Mesenchymal stem cell (in vitro differentiated cells and primary cell): ENCODE measurements at regions not wholly inside any gene's neighbourhood (a gene's known extent, or its start where the extent isn't known, plus 50 kb on each side); places are given as distances from the start of the nearest gene placed in this dataset.

Experiments
- DNase-seq: peaks from one replicate; pipeline ENCODE4 v3.0.0-alpha.2; 2013
- H2AFZ ChIP-seq: one replicate; pipeline ENCODE4 v1.6.1; 2013; ENCODE audit warnings: low read depth, mild to moderate bottlenecking, control low read depth, inconsistent platforms, low read length, moderate library complexity
- H2AK5ac ChIP-seq: 2 replicates; pipeline ENCODE4 v1.6.1; 2013; ENCODE audit warnings: low read length, moderate library complexity, mild to moderate bottlenecking, inconsistent platforms; ENCODE audit not compliant: severe bottlenecking
- H2BK120ac ChIP-seq: one replicate; pipeline ENCODE4 v1.6.1; 2013; ENCODE audit warnings: low read depth, mild to moderate bottlenecking, inconsistent platforms, low read length, moderate library complexity
- H2BK12ac ChIP-seq, 2 experiments: one replicate each; pipeline ENCODE4 v1.6.1; 2013; ENCODE audit warnings: inconsistent platforms in 2 of 2, low read length in 2 of 2, mild to moderate bottlenecking in 2 of 2, moderate library complexity in 2 of 2, control low read depth in 1 of 2
- H2BK15ac ChIP-seq: one replicate; pipeline ENCODE4 v1.6.1; 2013; ENCODE audit warnings: mild to moderate bottlenecking, low read depth, inconsistent platforms; ENCODE audit not compliant: poor library complexity, severe bottlenecking
- H2BK5ac ChIP-seq: 2 replicates; pipeline ENCODE4 v1.6.1; 2013; ENCODE audit warnings: low read depth, mild to moderate bottlenecking, low read length, control low read depth, inconsistent platforms; ENCODE audit not compliant: poor library complexity, severe bottlenecking
- H3K14ac ChIP-seq, 2 experiments: one replicate each; pipeline ENCODE4 v1.6.1; 2013; ENCODE audit warnings: inconsistent platforms in 2 of 2, low read length in 2 of 2, control low read depth in 1 of 2, mild to moderate bottlenecking in 1 of 2, moderate library complexity in 1 of 2
- H3K18ac ChIP-seq, 2 experiments: one replicate each; pipeline ENCODE4 v1.6.1; 2013; ENCODE audit warnings: inconsistent platforms in 2 of 2, low read length in 2 of 2, control low read depth in 1 of 2, low read depth in 1 of 2, mild to moderate bottlenecking in 1 of 2
- H3K23ac ChIP-seq, 2 experiments: one replicate each; pipeline ENCODE4 v1.6.1; 2013; ENCODE audit warnings: inconsistent platforms in 2 of 2, low read length in 2 of 2, mild to moderate bottlenecking in 2 of 2, moderate library complexity in 2 of 2, control low read depth in 1 of 2
- H3K27ac ChIP-seq: 2 replicates; pipeline ENCODE4 v1.5.1; 2013; ENCODE audit warnings: mild to moderate bottlenecking, moderate library complexity, low read length, control low read depth, inconsistent platforms; ENCODE audit not compliant: poor library complexity, severe bottlenecking
- H3K27me3 ChIP-seq, 2 experiments: 2 replicates each; pipeline versions ENCODE4 v1.6.1 to v1.7.0; 2013; ENCODE audit warnings: low read length in 2 of 2, mild to moderate bottlenecking in 2 of 2, moderate library complexity in 2 of 2, control low read depth in 1 of 2, inconsistent platforms in 1 of 2; ENCODE audit not compliant: control insufficient read depth in 1 of 2, insufficient read depth in 1 of 2
- H3K36me3 ChIP-seq, 2 experiments: 2 replicates each; pipeline versions ENCODE4 v1.6.1 to v1.7.0; 2013; ENCODE audit warnings: low read length in 2 of 2, control low read depth in 1 of 2, inconsistent platforms in 1 of 2, low read depth in 1 of 2, mild to moderate bottlenecking in 1 of 2; ENCODE audit not compliant: insufficient read depth in 2 of 2, control insufficient read depth in 1 of 2
- H3K4ac ChIP-seq, 2 experiments: one replicate each; pipeline ENCODE4 v1.6.1; 2013; ENCODE audit warnings: inconsistent platforms in 2 of 2, low read length in 2 of 2, mild to moderate bottlenecking in 2 of 2, moderate library complexity in 2 of 2, control low read depth in 1 of 2, low read depth in 1 of 2
- H3K4me1 ChIP-seq: 2 replicates; pipeline ENCODE4 v1.6.1; 2013; ENCODE audit warnings: low read depth, low read length, control low read depth; ENCODE audit not compliant: control insufficient read depth, insufficient read depth
- H3K4me2 ChIP-seq: 2 replicates; pipeline ENCODE4 v1.6.1; 2013; ENCODE audit warnings: low read length, mild to moderate bottlenecking, inconsistent platforms; ENCODE audit not compliant: poor library complexity, severe bottlenecking
- H3K4me3 ChIP-seq, 2 experiments: 2 replicates each; pipeline versions ENCODE4 v1.5.1 to v1.7.0; 2013; ENCODE audit warnings: low read length in 2 of 2, mild to moderate bottlenecking in 2 of 2, control low read depth in 1 of 2, low read depth in 1 of 2; ENCODE audit not compliant: insufficient read depth in 1 of 2
- H3K79me1 ChIP-seq: replicated peaks from 2 replicates; pipeline ENCODE4 v1.6.1; 2013; ENCODE audit warnings: mild to moderate bottlenecking, control low read depth, low read length, inconsistent platforms; ENCODE audit not compliant: poor library complexity, severe bottlenecking
- H3K9ac ChIP-seq: 2 replicates; pipeline ENCODE4 v1.7.0; 2013; ENCODE audit warnings: mild to moderate bottlenecking, low read length, moderate library complexity
- H3K9me3 ChIP-seq: 2 replicates; pipeline ENCODE4 v1.7.0; 2013; ENCODE audit warnings: mild to moderate bottlenecking, low read length; ENCODE audit not compliant: control insufficient read depth
- H4K8ac ChIP-seq: one replicate; pipeline ENCODE4 v1.6.1; 2013; ENCODE audit warnings: inconsistent platforms, mild to moderate bottlenecking, low read length, moderate library complexity
- H4K91ac ChIP-seq: one replicate; pipeline ENCODE4 v1.6.1; 2013; ENCODE audit warnings: mild to moderate bottlenecking, low read length, inconsistent platforms
- WGBS: methylation state at CpG from one replicate; pipeline ENCODE4 v1.1.7; 2013; ENCODE audit warnings: mixed read lengths; 5-methylcytosine and 5-hydroxymethylcytosine counted together

DNA sequence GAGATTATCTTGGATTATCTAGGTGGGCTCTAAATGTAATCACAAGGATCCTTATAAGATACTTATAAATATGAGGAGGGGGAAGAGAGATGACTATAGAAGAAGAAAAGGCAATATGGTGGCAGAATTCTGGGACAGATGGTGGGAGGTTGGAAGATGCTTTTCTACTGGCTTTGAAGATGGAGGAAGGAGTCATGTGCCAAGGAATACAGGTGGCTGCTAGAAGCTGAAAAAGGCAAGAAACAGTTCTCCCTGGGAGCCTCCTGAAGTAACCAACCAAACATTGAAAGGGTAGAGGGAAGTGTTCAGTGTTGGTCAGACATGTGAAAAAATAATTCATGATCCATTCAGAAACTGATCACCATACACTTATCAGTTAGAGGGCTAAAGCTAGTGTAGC is 213.3 kb downstream of the WDR11 start:
- no peak overlapping the region for H3K4me3 ChIP-seq
- H3K4me2 ChIP-seq, result no peak overlapping the region
- peaks cover 0 to under 1% of the 10 kb centered on the region in 2 experiments for H3K27me3 ChIP-seq
- H3K4ac ChIP-seq, result no peak overlapping the region
- no peak overlapping the region for H2BK5ac ChIP-seq
- H2AFZ ChIP-seq, result no peak overlapping the region
- H4K8ac ChIP-seq, result no peak overlapping the region
- no peaks in the 10 kb centered on the region for H3K36me3 ChIP-seq
- no peak overlapping the region for H3K14ac ChIP-seq
- no peaks in the 10 kb centered on the region for H3K79me1 ChIP-seq
- H3K23ac ChIP-seq, result no peak overlapping the region
- no peak overlapping the region for H2BK12ac ChIP-seq
- no peak for DNase-seq
- no peak overlapping the region for H2BK120ac ChIP-seq
- no peak overlapping the region for H3K9ac ChIP-seq
- H3K27ac ChIP-seq, result no peak overlapping the region
- no peaks in the 10 kb centered on the region for H3K9me3 ChIP-seq
- no peak overlapping the region for H2BK15ac ChIP-seq
- no peak overlapping the region for H3K18ac ChIP-seq
- H4K91ac ChIP-seq, result no peak overlapping the region
- peaks cover 2% of the 10 kb centered on the region for H3K4me1 ChIP-seq
- H2AK5ac ChIP-seq, result no peak overlapping the region

DNA sequence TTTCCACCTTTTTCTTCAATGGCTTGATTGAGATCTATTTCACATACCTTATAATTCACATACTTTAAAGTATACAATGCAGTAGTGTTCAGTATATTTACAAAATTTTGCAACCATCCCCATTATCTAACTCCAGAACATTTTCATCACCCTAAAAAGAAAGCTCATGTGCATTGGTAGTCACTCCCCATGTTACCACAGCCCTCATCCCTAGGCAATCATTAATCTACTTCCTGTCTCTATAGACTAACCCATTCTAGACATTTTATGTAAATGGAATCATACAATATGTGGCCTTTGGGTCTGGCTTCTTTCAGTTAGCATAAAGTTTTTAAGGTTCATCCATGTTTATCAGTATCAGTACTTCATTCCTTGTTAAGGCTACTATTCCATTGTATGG is 214.2 kb downstream of the WDR11 start:
- Histone ChIP-seq H3K4me3 (no peak overlapping the region), H2BK15ac (no peak overlapping the region), H2AK5ac (no peak overlapping the region), H3K14ac (no peak overlapping the region), H3K27me3 (no peaks in the 10 kb centered on the region), H3K4ac (no peak overlapping the region), H3K36me3 (no peaks in the 10 kb centered on the region), H3K18ac (no peak overlapping the region), H3K9me3 (no peaks in the 10 kb centered on the region), H2BK12ac (no peak overlapping the region), H2BK5ac (no peak overlapping the region), H2AFZ (no peak overlapping the region), H3K9ac (no peak overlapping the region), H3K4me2 (no peak overlapping the region), H2BK120ac (no peak overlapping the region), H4K91ac (no peak overlapping the region), H3K79me1 (no peaks in the 10 kb centered on the region), H3K27ac (no peak overlapping the region), H4K8ac (no peak overlapping the region), H3K4me1 (peaks cover 2% of the 10 kb centered on the region), H3K23ac (no peak overlapping the region)
- no peak for DNase-seq

DNA sequence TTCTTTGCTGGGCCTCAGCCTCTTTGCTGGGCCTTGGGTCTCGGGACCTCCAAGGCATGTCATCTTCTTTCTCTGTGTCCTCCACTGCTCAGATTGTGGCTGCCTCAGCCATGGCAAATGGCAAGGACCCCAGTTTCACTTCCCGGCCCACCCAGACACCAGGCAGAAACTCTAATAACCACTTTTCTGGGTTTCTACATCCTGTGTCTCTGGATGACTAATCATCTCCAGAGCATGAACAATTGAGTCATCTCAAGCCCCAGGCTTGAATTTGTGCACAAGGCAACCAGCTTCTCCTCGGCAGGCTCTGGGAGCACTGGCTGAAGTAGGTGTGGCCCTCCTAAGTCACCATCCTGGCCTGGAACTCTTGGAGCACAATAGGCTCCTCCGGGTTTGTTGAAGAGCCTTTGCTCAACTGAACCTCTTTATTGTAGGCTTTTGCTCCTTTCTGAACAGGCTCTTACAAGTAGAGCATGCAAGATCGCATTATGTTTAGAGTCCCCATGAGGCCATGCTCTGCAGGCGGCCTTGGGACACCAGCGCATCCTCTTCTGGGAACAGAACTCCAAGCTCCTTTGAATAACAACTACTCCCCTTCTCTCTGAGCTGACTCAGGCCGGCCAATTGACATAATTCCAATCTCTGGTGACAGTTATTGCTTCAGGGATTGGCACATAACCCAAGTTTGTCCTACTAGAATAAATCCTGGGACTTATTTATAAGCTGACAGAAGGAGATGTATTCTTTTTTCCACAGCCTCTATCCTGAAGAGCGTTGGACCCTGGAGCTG is 218.1 kb downstream of the WDR11 start:
- Histone ChIP-seq H3K27ac (no peak overlapping the region), H2BK120ac (no peak overlapping the region), H2BK5ac (no peak overlapping the region), H2AK5ac (no peak overlapping the region), H3K9ac (no peak overlapping the region), H3K27me3 (no peaks in the 10 kb centered on the region), H2BK15ac (no peak overlapping the region), H3K14ac (no peak overlapping the region), H3K4me3 (no peak overlapping the region), H3K4me2 (no peak overlapping the region), H2BK12ac (peak overlapping the region in 1 of 2 experiments; percentile 63), H3K18ac (peak overlapping the region in 1 of 2 experiments; percentile 72), H4K8ac (no peak overlapping the region), H4K91ac (no peak overlapping the region), H3K23ac (no peak overlapping the region), H3K79me1 (no peaks in the 10 kb centered on the region), H2AFZ (peak overlapping the region; percentile 18), H3K9me3 (no peaks in the 10 kb centered on the region), H3K4ac (no peak overlapping the region), H3K4me1 (peaks cover 2% of the 10 kb centered on the region), H3K36me3 (no peaks in the 10 kb centered on the region)
- WGBS, result 77% methylated on average over 8 of the region's 9 CpGs
- peak; percentile 80 for DNase-seq

DNA sequence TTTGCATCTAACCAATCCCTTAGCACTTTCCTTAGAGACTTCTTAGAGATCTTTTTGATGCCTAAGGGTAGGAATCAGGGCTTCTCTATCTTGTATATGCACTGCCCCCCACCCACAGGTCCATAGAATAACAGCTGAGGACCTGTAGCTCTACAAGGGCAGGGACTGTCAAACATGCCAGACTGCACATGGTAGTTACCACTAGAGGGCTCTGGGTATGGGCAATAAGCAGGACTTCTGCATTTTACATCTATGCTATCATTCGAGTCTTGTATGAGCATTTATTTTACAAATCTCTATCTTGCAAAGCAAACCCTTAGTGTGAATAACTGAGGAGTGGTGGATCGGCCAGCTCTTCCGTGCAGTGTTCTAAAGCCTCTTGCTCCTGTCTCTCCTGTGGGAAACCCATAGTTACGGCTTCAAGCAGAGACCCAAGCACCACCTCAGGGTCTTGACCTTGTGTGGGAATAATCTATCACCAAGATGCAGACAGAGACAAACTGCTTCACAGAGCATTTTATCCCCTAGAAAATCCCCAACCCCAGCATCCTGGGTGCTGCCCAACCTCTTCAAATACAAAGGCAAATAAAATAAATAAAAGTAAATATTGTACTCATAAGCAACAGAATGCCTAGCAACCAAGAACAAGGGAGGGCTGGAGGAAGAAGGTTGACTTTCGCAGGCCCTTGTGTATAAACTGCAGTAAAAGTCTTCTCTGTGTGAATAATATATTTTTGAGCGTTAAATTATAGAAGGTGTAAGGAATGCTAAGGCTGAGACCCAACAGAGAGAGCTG is 219.3 kb downstream of the WDR11 start:
- no peak overlapping the region for H3K23ac ChIP-seq
- no peak overlapping the region for H3K14ac ChIP-seq
- H3K27me3 ChIP-seq, result peaks cover 0 to under 1% of the 10 kb centered on the region in 2 experiments
- H2BK15ac ChIP-seq, result no peak overlapping the region
- no peak overlapping the region for H4K91ac ChIP-seq
- H3K79me1 ChIP-seq, result no peaks in the 10 kb centered on the region
- H2BK12ac ChIP-seq, result no peak overlapping the region
- no peak overlapping the region for H2BK5ac ChIP-seq
- DNase-seq, result no peak
- H3K9me3 ChIP-seq, result no peaks in the 10 kb centered on the region
- no peak overlapping the region for H4K8ac ChIP-seq
- no peak overlapping the region for H3K27ac ChIP-seq
- no peak overlapping the region for H3K18ac ChIP-seq
- no peak overlapping the region for H3K4me2 ChIP-seq
- H3K4ac ChIP-seq, result no peak overlapping the region
- no peak overlapping the region for H3K9ac ChIP-seq
- H3K36me3 ChIP-seq, result no peaks in the 10 kb centered on the region
- no peak overlapping the region for H2AFZ ChIP-seq
- H2AK5ac ChIP-seq, result no peak overlapping the region
- no peak overlapping the region for H3K4me3 ChIP-seq
- H2BK120ac ChIP-seq, result no peak overlapping the region
- WGBS, result 83% methylated on average over 6 of the region's 6 CpGs
- H3K4me1 ChIP-seq, result peaks cover 2% of the 10 kb centered on the region
